Tibial nerve (tissue), 4 donors: ENCODE measurements at regions not wholly inside any gene's neighbourhood (a gene's known extent, or its start where the extent isn't known, plus 50 kb on each side); places are given as distances from the start of the nearest gene placed in this dataset.

Experiments
- CTCF ChIP-seq, 5 experiments: fragments of 200-600 bp in 3 of 5; fragments of 450-650 bp in 2 of 5; sonication (generic) in 3 of 5; IDR thresholded peaks; one replicate each; pipeline ENCODE4 v1.5.1; 2016 to 2019; ENCODE audit warnings: antibody characterized with exemption in 5 of 5, mild to moderate bottlenecking in 3 of 5, moderate library complexity in 2 of 5
- EP300 ChIP-seq, 2 donors: sonication (generic); formaldehyde crosslinking; IDR thresholded peaks; one replicate each; pipeline ENCODE4 v1.6.1; 2017; ENCODE audit warnings: antibody characterized with exemption in 2 of 2, mild to moderate bottlenecking in 1 of 2

GRCh38 chr15:70186152-70186551 is 88.4 kb upstream of the TLE3 start:
- TF ChIP-seq EP300 (IDR thresholded peaks at IDR 0.05): no peak
- TF ChIP-seq CTCF (IDR thresholded peaks at IDR 0.05): no peak
